ENCODE measurements at regions not wholly inside any gene's neighbourhood (a gene's known extent, or its start where the extent isn't known, plus 50 kb on each side); places are given as distances from the start of the nearest gene placed in this dataset.
A peak's percentile ranks its signal among the peaks of the same experiment; 100 is the strongest.
"Not testable (repeated sequence)": the region's sequence is repeated elsewhere in the genome, so short reads cannot be mapped to it uniquely, and the experiment has no call there.

- no peak for DNase-seq
- in situ Hi-C loops (cut with HindIII; ENCODE audit: low pct_ligation_motif_present, low pct_unique_long_range_greater_than_20kb, low sequenced_read_pairs): no loop called here
Observed at GRCh38 chr2:221961561-221961960, 337.2 kb downstream of the PAX3 start.

- peak; percentile 22 for DNase-seq
- in situ Hi-C loops (cut with HindIII; ENCODE audit: low pct_ligation_motif_present, low pct_unique_long_range_greater_than_20kb, low sequenced_read_pairs): no loop called here
Observed at GRCh38 chr2:221958224-221958623, 340.6 kb downstream of the PAX3 start.

- no peak for DNase-seq
- in situ Hi-C loops (cut with HindIII; ENCODE audit: low pct_ligation_motif_present, low pct_unique_long_range_greater_than_20kb, low sequenced_read_pairs): no loop called here
Observed at GRCh38 chr2:221948076-221948475, 350.7 kb downstream of the PAX3 start.

GRCh38 chr2:221944452-221944851 lies 354.3 kb downstream of the PAX3 start:
- in situ Hi-C loops (cut with HindIII; ENCODE audit: low pct_ligation_motif_present, low pct_unique_long_range_greater_than_20kb, low sequenced_read_pairs); DNase-seq: not testable (repeated sequence)

- in situ Hi-C loops (cut with HindIII; ENCODE audit: low pct_ligation_motif_present, low pct_unique_long_range_greater_than_20kb, low sequenced_read_pairs): no loop called here
Observed at GRCh38 chr2:221943076-221943810, 355.6 kb downstream of the PAX3 start.

GRCh38 chr2:221931251-221931991 lies 359.3 kb upstream of the EPHA4 start:
- in situ Hi-C loops (cut with HindIII; ENCODE audit: low pct_ligation_motif_present, low pct_unique_long_range_greater_than_20kb, low sequenced_read_pairs): no loop called here
- no peak for DNase-seq

More at GRCh38 chr2:221943076-221943810, 355.6 kb downstream of the PAX3 start:
- DNase-seq: peak; percentile 19

GRCh38 chr2:221929259-221929658 lies 357.2 kb upstream of the EPHA4 start:
- no peak for DNase-seq
- in situ Hi-C loops (cut with HindIII; ENCODE audit: low pct_ligation_motif_present, low pct_unique_long_range_greater_than_20kb, low sequenced_read_pairs): no loop called here

- no peak for DNase-seq
- in situ Hi-C loops (cut with HindIII; ENCODE audit: low pct_ligation_motif_present, low pct_unique_long_range_greater_than_20kb, low sequenced_read_pairs): no loop called here
Observed at GRCh38 chr2:221926327-221926726, 354.2 kb upstream of the EPHA4 start.

GRCh38 chr2:221924576-221924975 lies 352.5 kb upstream of the EPHA4 start:
- in situ Hi-C loops (cut with HindIII; ENCODE audit: low pct_ligation_motif_present, low pct_unique_long_range_greater_than_20kb, low sequenced_read_pairs): no loop called here
- no peak for DNase-seq

GRCh38 chr2:221915926-221916325 lies 343.8 kb upstream of the EPHA4 start:
- no peak for DNase-seq
- in situ Hi-C loops (cut with HindIII; ENCODE audit: low pct_ligation_motif_present, low pct_unique_long_range_greater_than_20kb, low sequenced_read_pairs): no loop called here

GRCh38 chr2:221914334-221914880 lies 342.3 kb upstream of the EPHA4 start:
- in situ Hi-C loops (cut with HindIII; ENCODE audit: low pct_ligation_motif_present, low pct_unique_long_range_greater_than_20kb, low sequenced_read_pairs): no loop called here
- no peak for DNase-seq

GRCh38 chr2:221911890-221912289 lies 339.8 kb upstream of the EPHA4 start:
- in situ Hi-C loops (cut with HindIII; ENCODE audit: low pct_ligation_motif_present, low pct_unique_long_range_greater_than_20kb, low sequenced_read_pairs): no loop called here
- DNase-seq: no peak

- in situ Hi-C loops (cut with HindIII; ENCODE audit: low pct_ligation_motif_present, low pct_unique_long_range_greater_than_20kb, low sequenced_read_pairs): no loop called here
- no peak for DNase-seq
Observed at GRCh38 chr2:221911321-221911720, 339.2 kb upstream of the EPHA4 start.

- DNase-seq: no peak
- in situ Hi-C loops (cut with HindIII; ENCODE audit: low pct_ligation_motif_present, low pct_unique_long_range_greater_than_20kb, low sequenced_read_pairs): no loop called here
Observed at GRCh38 chr2:221908518-221908917, 336.4 kb upstream of the EPHA4 start.

GRCh38 chr2:221897718-221898117 lies 325.6 kb upstream of the EPHA4 start:
- DNase-seq: no peak
- in situ Hi-C loops (cut with HindIII; ENCODE audit: low pct_ligation_motif_present, low pct_unique_long_range_greater_than_20kb, low sequenced_read_pairs): no loop called here

GRCh38 chr2:221896505-221897151 lies 324.5 kb upstream of the EPHA4 start:
- in situ Hi-C loops (cut with HindIII; ENCODE audit: low pct_ligation_motif_present, low pct_unique_long_range_greater_than_20kb, low sequenced_read_pairs): no loop called here
- peak; percentile 18 for DNase-seq

- DNase-seq: no peak
- in situ Hi-C loops (cut with HindIII; ENCODE audit: low pct_ligation_motif_present, low pct_unique_long_range_greater_than_20kb, low sequenced_read_pairs): no loop called here
Observed at GRCh38 chr2:221895366-221896121, 323.4 kb upstream of the EPHA4 start.

GRCh38 chr2:221893501-221893900 lies 321.4 kb upstream of the EPHA4 start:
- no peak for DNase-seq
- in situ Hi-C loops (cut with HindIII; ENCODE audit: low pct_ligation_motif_present, low pct_unique_long_range_greater_than_20kb, low sequenced_read_pairs): no loop called here

GRCh38 chr2:221892006-221892405 lies 319.9 kb upstream of the EPHA4 start:
- in situ Hi-C loops (cut with HindIII; ENCODE audit: low pct_ligation_motif_present, low pct_unique_long_range_greater_than_20kb, low sequenced_read_pairs); DNase-seq: not testable (repeated sequence)

Data from ACHN (cell line).